ENCODE measurements at regions not wholly inside any gene's neighbourhood (a gene's known extent, or its start where the extent isn't known, plus 50 kb on each side); places are given as distances from the start of the nearest gene placed in this dataset.

DNA sequence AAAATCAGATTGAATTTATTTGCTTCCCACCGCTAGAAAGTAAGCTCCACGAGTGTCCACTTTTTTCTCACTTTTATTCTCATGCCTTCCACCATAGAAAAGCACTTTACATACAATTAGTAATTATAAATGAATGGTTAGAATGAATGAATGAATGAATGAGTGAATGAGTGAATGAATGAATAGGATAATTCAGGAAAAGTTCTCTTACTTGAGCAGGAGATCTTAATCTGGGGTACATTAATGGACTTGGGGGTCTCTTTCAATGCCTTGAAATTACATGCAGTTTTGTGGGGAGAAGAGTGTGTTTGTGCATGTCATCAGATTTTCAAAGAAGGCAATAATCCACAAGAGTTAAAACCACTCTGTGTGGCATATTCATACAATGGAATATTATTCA is 229.9 kb upstream of the NR4A3 start:
- no peak overlapping the region for H2AFZ ChIP-seq (ENCODE audit: low read length)
- no peaks in the 10 kb centered on the region for H3K36me3 ChIP-seq (replicated peaks in 1 of 2; ENCODE audit: control insufficient read depth in 1 of 2, insufficient read depth in 2 of 2, low read length in 2 of 2)
- no peak for TF ChIP-seq SAP130 (CRISPR knock-in tag; IDR thresholded peaks at IDR 0.05; ENCODE audit: low read depth)
- TF ChIP-seq YEATS4 (CRISPR knock-in tag; IDR thresholded peaks at IDR 0.05; ENCODE audit: borderline replicate concordance) = no peak
- TF ChIP-seq TAF1 (CRISPR knock-in tag; IDR thresholded peaks at IDR 0.05) = no peak
- TF ChIP-seq SALL1 (CRISPR knock-in tag; IDR thresholded peaks at IDR 0.05) = no peak
- TF ChIP-seq FOXA3 (CRISPR knock-in tag; IDR thresholded peaks at IDR 0.05) = no peak
- no peak for TF ChIP-seq FOSL2 (CRISPR knock-in tag; IDR thresholded peaks at IDR 0.05)
- TF ChIP-seq, protein P1, sequence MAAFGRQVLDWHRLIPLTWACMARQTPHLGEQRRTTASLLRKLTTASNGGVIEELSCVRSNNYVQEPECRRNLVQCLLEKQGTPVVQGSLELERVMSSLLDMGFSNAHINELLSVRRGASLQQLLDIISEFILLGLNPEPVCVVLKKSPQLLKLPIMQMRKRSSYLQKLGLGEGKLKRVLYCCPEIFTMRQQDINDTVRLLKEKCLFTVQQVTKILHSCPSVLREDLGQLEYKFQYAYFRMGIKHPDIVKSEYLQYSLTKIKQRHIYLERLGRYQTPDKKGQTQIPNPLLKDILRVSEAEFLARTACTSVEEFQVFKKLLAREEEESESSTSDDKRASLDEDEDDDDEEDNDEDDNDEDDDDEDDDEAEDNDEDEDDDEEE (CRISPR knock-in tag; IDR thresholded peaks at IDR 0.05) = no peak
- TF ChIP-seq ZBTB3 (CRISPR knock-in tag; IDR thresholded peaks at IDR 0.05; ENCODE audit: borderline replicate concordance, low read depth) = no peak
- no peak for TF ChIP-seq NR3C1 (CRISPR knock-in tag; IDR thresholded peaks at IDR 0.05)
- no peak for TF ChIP-seq HNF1B (CRISPR knock-in tag; IDR thresholded peaks at IDR 0.05)
- TF ChIP-seq E2F5 (CRISPR knock-in tag; conservative IDR thresholded peaks at IDR 0.05) = no peak
- TF ChIP-seq RELA (CRISPR knock-in tag; IDR thresholded peaks at IDR 0.05) = no peak
- TF ChIP-seq KLF16 (CRISPR knock-in tag; IDR thresholded peaks at IDR 0.05) = no peak
- FAIRE-seq (no peak), ATAC-seq (no peak), DNase-seq (ENCODE audit: low spot score) (no peak)
- H3K79me2 ChIP-seq (ENCODE audit: insufficient read depth, low read length) = no peaks in the 10 kb centered on the region
- no peaks in the 10 kb centered on the region for H3K4me1 ChIP-seq (ENCODE audit: insufficient read depth, low read length)
- H3K4me3 ChIP-seq (replicated peaks in 1 of 3; ENCODE audit: insufficient read depth in 1 of 3, low read depth in 2 of 3, low read length in 3 of 3) = no peak overlapping the region
- H3K9me3 ChIP-seq (ENCODE audit: low read length) = no peaks in the 10 kb centered on the region
- no TSS peak for BruUV-seq (replicated peaks)
- H3K4me2 ChIP-seq (ENCODE audit: low read depth, low read length) = no peak overlapping the region
- no peak overlapping the region for H3K9ac ChIP-seq (ENCODE audit: insufficient read depth, low read depth, low read length)
- no peak overlapping the region for H3K27ac ChIP-seq (ENCODE audit: extremely low read length, insufficient read depth, low read length)
- intact Hi-C loops (cut with micrococcal nuclease; ENCODE audit: unreplicated experiment) (no loop called here), in situ Hi-C loops (cut with HindIII; ENCODE audit: extremely low pct_ligation_motif_present, low pct_unique_long_range_greater_than_20kb) (no loop called here)
- POLR2A ChIA-PET = no interaction called here
- CTCF ChIA-PET (ENCODE audit: low intra/inter-chr PET ratio, low total read pairs) = no interaction called here
- no peaks in the 10 kb centered on the region for H4K20me1 ChIP-seq (ENCODE audit: insufficient read depth, low read length)
- peaks cover 0 to 1% of the 10 kb centered on the region in 2 experiments; a peak in 1 of 5 replicates for H3K27me3 ChIP-seq (ENCODE audit: control insufficient read depth in 1 of 2, insufficient read depth in 2 of 2, low read length in 2 of 2)
- 28% methylated on average over 2 of the region's 2 CpGs for WGBS (ENCODE audit: low lambda C conversion rate)
